ENCODE measurements at regions not wholly inside any gene's neighbourhood (a gene's known extent, or its start where the extent isn't known, plus 50 kb on each side); places are given as distances from the start of the nearest gene placed in this dataset.

GRCh38 chr15:29324746-29325145, 55.1 kb upstream of the NSMCE3 start:
- TF ChIP-seq CTCF (IDR thresholded peaks at IDR 0.05; ENCODE audit: low read depth, low read length, missing input control) (no peak), YY1 (IDR thresholded peaks at IDR 0.05) (no peak)

Data from liver (tissue), 2 donors.